Anterior cingulate cortex (tissue), 58 donors: ENCODE measurements at regions not wholly inside any gene's neighbourhood (a gene's known extent, or its start where the extent isn't known, plus 50 kb on each side); places are given as distances from the start of the nearest gene placed in this dataset.
A peak's percentile ranks its signal among the peaks of the same experiment; 100 is the strongest.

Experiments used
- DNase-seq, 58 donors: peaks; one replicate each; lab custom pipeline; 2025; lab: John Stamatoyannopoulos, UW

DNA sequence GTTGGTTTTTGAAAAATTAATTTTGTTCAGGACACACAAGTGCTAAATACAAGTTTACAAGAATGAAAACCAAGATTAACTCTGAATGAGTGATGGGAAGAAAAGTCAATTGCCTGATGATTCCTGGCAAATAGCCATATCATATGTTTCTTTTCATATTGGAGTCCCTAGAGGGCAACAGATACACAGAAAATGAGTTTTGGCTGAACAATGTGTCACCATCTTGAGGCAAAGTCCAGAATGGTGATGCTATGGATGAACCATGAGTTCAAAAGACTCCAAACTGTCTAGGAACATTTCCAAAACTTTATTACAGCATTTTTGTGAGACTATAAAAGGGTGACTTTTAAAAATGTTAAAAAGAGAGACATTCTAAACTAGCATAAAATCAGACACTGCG lies 382.9 kb downstream of the TMEM161B start:
- no peak for DNase-seq

DNA sequence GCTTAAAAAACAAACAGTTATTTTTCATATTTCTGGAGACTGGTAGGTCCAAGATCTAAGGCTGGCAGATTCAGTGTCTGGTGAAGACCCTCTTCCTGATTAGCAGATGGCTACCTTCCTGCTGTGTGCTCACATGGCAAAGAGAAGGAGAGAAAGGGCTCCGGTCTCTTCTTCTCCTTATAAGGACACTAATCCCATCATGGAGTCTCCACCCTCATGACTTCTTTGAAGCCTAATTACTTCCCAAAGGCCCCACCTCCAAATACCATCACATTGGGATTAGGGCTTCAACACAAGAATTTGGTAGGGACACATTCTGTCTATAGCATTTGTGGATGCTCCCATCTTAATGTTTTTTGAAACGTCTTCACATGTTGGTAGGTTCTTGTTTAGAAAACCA lies 391.1 kb downstream of the TMEM161B start:
- DNase-seq = no peak

DNA sequence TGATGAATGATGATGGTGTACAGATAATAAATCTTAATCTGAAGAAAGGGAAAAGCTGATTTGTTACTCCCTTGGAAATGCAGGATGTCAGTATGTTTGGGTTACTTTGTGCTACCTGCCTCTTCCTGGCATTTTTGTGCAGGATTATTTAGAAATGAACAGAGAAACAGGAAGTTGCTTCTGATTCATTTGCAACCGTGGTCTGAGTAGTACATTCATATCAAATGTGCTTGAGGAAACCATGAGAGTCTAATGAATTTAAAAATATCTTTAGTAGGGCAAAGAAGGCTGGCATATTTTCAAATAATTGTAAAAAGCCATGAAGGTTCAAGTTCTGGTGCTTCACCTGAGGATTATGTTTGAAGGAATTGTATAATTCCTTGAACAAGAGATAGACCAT lies 391.6 kb downstream of the TMEM161B start:
- DNase-seq = no peak

DNA sequence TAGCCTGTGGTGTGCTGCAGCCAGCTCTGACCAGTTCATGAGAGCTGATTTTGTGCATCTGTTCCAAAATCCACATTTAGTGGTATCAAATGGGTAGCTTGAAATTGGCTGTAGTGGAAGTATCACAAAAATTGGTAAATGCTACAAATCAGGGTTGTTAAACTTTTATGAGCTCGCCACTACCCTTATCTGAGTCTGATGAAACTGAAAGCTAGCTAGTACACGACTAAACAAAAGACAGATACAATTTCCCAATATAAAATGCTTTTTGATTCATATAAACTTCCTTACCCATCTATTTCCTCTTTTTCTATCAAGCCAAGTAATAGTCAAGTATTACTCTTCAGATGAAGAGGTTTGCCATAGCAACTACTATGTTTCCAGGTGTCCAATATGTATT lies 392.0 kb downstream of the TMEM161B start:
- DNase-seq = no peak

DNA sequence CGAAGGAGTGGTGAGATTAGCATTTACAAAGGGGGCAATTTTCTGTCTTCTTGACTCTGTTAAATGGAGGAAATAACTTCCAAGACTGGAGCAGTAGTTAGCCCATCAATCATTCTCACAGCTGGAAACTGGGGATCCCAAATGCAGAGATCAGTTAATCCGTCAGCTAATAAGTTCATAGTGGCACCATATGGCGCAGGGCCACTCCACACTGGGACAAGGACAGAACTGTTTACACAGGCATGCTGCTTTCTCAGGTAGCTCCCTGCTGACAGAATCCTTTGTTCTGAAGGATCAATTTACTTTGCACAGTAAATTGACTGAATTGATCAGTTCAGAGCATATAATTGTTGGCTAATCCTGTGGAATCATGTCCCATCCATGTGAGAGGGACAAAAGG lies 395.7 kb downstream of the TMEM161B start:
- DNase-seq = no peak

DNA sequence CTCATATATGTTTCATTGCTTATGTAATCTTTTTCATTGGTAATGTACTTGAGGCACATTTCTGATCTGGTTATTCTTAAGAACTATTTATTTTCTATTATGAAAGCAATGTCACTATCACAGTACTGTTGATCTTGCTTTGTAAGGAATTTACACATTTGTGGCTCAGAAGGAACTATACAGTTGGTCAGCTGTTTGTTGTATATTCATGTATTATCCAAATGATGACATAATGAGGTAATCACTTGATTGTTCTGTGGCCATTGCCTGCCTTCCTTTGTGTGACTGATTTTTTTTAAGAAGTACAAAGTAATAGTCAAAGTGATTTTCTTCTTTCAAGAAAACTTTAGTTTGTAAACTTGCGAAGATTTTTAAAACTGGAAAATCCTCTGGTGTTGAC lies 399.9 kb downstream of the TMEM161B start:
- no peak for DNase-seq

- no peak for DNase-seq
Measured at GRCh38 chr5:87867281-87867680, 401.4 kb downstream of the TMEM161B start.

DNA sequence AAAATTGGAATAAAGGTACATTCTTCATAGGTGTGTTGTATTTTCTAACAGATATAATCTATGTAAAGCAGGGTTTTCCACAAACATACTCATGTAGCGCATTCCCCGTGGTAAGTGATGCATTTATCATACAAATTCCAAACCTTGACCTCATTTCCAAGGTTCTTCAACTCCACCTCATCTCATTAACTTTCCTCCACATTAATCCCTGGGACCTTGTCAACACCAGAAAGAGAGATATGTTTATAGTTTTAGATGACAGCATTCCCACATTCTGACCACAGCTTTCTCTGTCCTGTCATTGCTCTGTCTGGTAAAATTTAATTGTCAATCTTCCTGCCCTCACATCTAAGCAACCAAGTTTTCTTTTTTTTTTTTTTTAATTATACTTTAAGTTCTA lies 415.1 kb downstream of the TMEM161B start:
- no peak for DNase-seq

DNA sequence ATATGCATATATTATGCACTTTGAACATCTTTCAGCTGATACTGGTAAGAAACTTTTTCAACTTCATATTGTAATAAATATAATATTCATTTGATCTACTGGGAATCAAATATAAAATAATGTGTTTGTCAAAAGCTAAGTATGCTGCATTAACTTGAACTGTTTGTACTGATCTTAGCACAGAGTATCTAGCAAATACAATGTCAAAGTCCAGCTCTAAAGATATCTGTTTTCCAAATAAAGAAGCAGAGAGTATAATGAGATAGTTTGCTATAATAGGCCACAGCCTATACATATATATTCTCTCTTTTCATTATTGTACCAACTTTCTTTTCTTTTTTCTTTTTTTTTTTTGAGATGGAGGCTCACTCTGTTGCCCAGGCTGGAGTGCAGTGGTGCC lies 417.0 kb downstream of the TMEM161B start:
- DNase-seq = no peak

GRCh38 chr5:87850843-87851242 lies 417.8 kb downstream of the TMEM161B start:
- no peak for DNase-seq

DNA sequence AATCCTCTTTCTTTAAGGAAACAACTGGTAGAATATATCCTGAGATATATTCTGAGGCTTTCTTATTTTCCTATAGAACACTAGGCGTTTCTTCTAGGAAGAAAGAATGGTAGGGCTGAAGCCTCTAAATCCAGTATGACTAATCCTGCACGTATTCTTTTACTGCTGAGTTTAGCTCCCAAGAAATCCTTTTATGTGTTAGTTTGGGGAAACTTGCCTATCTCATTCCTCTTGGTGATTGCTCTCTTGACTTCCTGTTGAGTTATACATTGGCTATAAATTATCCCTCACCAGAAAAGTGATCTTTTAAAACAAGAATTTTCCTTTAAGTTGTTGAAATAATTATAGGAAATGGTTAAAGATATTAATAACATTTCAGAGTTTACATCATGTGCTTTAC lies 422.9 kb downstream of the TMEM161B start:
- DNase-seq = no peak

- DNase-seq = no peak
Measured at GRCh38 chr5:87844866-87845265, 423.8 kb downstream of the TMEM161B start.

DNA sequence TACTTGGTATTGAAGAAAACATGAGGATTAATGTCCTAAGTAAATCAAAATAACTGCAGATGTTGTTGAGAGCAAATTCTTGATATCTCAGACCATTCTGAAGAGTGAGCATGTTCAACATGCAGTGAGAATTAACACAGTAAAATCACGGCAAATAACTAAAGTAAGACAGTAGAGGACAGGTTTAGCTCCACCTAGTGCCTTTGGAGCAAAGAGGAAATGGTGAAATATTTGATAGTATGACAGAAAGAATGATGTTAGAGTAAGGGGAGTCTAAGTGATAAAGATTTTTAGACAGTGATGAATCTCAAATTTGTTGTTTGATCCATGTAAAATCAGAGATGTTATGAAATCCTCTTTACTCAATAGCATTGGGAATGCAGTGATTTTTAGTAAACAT lies 424.2 kb downstream of the TMEM161B start:
- DNase-seq = no peak

- DNase-seq = no peak
Measured at GRCh38 chr5:87836696-87837095, 424.0 kb upstream of the CCNH start.

DNA sequence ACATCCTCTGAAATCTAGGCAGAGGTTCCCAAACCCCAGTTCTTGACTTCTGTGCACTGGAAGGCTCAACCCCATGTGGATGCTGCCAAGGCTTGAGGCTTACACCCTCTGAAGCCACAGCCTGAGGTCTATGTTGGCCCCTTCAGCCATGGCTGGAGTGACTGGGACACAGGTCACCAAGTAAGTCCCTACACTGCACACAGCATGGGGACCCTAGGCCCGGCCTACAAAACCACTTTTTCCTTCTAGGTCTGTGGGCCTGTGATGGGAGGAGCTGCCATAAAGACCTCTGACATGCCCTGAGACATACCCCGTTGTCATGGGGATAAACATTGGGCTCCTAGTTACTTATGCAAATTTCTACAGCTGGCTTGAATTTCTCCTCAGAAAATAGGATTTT lies 418.8 kb upstream of the CCNH start:
- no peak for DNase-seq

- peak in 5 of 58 donors; percentile 0 to 51 (median 6) for DNase-seq
Measured at GRCh38 chr5:87829217-87829551, 416.5 kb upstream of the CCNH start.

GRCh38 chr5:87828545-87829216 lies 416.0 kb upstream of the CCNH start:
- no peak for DNase-seq

DNA sequence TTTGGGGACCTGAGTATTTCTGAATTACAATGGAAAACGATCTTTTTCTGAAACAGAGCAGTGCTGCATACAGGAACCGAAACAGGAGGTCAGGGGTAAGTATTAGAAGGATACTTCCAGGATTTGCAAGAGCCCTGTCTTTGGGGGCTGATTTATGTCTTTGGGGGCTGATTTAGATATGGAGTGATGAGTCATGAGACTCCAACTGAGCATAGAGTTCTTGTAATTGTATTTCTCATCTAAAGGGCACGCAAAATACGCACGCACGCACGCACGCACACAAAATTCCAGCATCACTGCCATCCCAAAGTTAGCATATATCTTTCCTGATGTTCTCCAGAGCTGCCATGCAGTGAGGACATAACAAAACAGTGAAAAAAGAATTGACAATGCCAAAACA lies 414.8 kb upstream of the CCNH start:
- DNase-seq = no peak

- no peak for DNase-seq
Measured at GRCh38 chr5:87826507-87826906, 413.8 kb upstream of the CCNH start.

DNA sequence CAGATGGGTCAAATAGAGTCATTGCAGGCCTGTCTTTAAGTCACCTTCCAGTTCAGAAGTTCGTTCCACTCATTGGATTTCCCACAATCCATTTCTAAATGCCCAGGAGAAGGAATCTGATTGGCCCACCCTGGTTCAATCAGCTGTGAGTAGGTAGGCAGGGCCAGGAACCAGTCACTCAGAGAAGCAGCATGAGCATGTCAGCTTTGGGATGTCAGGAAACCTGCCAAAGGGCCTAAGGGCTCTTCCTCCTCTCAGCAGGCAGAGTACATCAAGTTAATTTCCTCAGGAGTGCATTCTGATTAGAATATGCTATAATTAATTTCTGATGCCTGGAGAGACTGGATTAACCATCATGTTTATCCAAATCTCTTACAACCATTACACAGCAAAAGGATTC lies 412.9 kb upstream of the CCNH start:
- no peak for DNase-seq

GRCh38 chr5:87807783-87808182 lies 395.1 kb upstream of the CCNH start:
- DNase-seq = no peak

DNA sequence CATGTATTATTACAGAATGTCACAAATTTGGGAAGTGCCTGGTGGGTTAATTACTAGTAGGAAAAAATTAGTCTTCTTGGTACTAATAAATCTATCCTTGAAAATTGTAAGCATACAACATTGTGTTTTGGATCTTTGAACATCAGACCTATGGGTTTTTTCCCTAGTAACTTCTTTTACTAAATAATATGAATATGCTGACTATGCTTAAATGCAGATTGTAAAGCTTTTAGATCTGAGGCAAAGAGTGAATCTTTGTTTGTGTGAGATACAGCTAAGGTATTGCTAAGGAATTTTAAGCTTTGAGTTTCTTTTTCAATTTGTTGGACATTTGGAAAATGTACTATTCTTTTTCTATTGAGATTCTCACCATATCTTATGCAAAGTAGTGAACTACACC lies 390.6 kb upstream of the CCNH start:
- no peak for DNase-seq

DNA sequence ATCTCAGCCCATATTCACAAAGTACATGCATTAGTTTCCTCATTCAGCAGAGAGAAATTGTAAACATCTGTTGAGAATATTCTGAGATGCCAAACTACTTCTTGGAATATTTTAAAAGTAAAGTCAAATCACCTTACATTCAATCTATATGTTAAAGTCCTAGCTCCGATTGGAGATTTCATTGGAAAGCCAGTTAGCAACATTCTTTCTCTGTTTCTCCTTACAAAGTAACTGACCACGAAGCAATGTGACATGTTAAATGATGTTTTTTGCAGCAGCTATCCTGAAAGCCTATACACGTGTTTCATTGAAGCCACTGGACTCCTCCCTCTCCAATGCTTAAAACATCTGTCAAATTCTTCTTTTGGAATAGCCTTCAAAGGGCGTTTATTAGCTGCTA lies 379.1 kb upstream of the CCNH start:
- DNase-seq = no peak
